NCI-H446 treated with DMSO at 0.1 percent for 48 hours (cell line): ENCODE measurements at regions not wholly inside any gene's neighbourhood (a gene's known extent, or its start where the extent isn't known, plus 50 kb on each side); places are given as distances from the start of the nearest gene placed in this dataset.
"Not testable (repeated sequence)": the region's sequence is repeated elsewhere in the genome, so short reads cannot be mapped to it uniquely, and the experiment has no call there.

Experiments used
- DNase-seq: peaks from one replicate; lab custom pipeline; 2025; lab: John Stamatoyannopoulos, UW

DNA sequence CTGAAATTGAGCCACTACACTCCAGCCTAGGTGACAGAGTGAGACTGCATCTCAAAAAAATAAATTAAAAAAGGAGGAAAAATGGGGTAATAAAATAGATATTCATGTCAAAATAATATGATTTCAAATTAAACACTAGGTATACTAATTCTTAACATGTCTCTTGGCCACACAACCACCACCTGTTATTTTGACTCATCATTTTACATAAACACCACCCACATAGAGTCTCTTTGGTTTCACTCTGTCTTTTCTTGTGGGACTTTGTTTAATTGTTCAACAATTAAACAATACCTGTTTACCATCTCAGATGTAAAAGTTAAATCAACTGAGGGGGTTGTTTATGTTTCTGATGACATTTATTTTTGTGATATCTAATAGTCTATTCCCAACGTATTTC lies 476.8 kb upstream of the ADGRB3 start:
- no peak for DNase-seq

DNA sequence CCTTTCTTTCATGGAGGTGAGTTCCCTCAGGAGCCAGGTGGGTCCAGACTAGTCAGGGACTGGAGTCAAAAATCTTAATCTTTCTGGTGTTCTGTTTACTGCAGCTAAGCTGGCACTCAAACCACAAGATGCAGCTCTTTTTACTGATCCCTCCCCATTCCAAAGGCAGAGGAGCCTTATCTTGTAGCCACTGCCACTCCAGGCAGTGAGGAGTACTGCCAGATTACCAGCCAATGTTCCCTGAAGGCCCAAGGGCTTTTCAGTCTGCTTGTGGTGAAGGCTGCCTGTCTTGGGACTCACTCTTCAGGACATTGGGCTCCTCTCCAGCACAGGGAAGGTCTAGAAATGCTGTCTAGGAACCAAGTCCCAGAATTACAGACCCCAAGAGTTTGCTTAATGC lies 490.4 kb upstream of the ADGRB3 start:
- no peak for DNase-seq

DNA sequence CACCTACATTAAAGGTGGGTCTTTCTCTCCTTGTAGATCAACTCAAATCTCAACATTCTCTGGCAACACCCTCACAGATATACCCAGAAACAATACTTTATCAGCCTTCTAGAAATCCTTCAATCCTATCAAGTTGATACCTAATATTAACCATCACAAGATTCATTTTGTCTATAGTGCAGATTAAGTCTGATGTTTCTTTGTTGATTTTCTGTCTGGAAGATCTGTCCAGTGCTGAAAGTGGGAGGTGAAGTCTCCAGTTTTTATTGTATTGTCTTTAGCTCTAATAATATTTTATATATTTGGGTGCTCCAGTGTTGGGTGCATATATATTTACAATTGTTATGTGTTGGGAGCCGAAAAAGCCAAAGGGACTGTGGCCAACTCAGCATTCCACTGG lies 493.9 kb upstream of the ADGRB3 start:
- no peak for DNase-seq

DNA sequence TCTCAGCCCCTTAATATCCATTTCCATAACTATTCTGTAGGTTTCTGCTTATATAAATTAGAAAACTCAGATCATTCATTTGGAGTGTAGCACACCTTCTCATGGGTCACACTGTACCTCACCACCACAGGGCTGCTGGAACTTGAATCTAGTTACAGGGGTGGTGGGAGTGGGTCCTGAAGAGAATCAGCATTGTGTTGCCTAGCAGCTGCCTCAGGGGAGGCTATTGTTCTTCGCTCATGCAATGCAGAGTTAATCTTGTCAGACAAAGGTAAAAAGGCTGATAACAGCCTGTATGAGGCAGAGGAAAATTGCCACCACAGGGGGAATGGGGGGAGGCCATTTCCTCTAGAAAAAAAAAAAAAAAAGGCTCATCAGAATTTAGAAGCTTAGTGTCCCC lies 496.0 kb upstream of the ADGRB3 start:
- no peak for DNase-seq

DNA sequence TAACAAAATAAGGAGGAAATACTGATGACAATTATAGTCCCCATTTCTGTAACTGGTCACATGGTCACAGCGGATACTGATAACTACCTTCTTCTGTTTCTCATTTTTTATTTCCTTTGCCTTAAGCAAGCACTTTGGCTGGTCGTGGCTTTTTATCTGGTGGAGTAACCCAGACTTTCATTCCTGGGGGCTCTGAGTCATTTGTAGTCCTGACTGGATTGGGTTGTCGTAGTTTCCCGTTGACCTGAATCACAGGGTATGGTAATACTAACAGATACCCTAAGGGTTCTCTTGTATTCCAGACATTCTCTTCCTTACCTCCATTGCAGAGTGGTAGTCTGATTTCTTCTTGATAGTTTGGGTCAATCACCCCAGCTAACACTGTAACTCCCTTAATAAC lies 500.3 kb upstream of the ADGRB3 start:
- no peak for DNase-seq

DNA sequence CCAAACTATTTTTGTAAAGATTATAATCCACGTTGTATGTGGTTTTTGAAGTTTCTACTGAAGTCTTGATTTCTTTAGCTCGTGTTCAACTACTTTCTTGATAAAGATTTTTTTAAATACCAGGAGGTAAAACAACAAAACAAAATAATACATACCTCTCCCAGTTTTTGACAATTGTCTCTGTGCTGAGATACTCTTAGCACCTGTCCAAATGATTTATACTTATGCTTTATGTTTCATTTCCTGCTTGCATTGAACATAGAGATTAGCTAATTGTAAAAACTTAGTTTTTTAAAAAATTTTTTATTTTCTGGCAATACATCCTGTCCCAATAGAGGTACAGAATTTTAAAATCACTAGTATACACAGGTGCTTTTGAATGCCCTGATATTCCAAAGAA lies 506.9 kb upstream of the ADGRB3 start:
- no peak for DNase-seq

DNA sequence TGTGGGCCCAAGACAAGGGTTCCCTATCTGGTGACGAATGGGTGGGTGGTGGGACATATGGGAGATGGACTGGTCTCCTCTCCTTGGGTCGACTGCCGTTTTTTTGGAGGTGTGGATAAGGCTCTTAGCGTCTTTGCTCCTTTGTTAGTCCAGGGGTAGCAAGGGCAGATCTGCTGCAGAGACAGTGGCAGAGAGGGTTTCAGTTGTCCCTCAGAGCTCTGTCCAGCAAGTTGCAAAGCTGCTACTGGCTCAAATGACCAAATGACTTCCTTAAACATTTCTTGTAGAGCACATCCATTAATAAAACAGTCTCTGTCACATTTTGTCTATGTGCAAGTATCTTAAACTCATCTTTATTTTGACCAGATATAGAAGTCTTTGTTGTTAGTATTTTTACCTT lies 508.0 kb upstream of the ADGRB3 start:
- DNase-seq, result no peak

DNA sequence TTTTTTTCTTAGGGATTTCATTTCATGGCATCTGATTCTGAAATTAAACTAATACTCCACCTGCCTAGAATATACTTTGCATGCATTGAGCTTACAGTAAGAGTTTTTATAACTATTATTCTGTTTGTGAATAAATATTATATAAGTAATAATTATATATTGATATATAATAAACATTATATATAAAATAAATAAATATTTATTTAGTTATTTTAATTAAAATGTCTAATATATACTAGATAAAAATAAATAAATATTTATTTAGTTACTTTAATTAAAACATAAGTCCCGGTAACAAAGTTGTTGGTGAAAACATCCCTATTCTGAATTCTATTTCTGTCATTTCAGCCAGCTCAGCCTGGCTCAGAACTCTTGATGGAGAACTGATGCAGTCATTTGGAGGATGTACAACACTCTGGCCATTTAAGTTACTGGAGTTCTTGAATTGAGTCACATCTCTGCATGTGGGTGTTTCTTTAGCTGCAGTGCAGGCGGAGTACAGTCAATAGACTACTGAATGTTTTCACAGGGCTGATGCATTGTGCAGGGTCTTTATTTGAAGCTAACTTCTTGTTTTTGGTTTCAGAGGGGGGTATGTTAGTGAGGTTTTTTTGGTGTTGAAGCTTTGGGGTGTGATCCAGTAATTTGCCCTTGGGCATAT lies 508.9 kb upstream of the ADGRB3 start:
- DNase-seq, result no peak

GRCh38 chr6:68122975-68123374 lies 512.1 kb upstream of the ADGRB3 start:
- DNase-seq, result not testable (repeated sequence)

DNA sequence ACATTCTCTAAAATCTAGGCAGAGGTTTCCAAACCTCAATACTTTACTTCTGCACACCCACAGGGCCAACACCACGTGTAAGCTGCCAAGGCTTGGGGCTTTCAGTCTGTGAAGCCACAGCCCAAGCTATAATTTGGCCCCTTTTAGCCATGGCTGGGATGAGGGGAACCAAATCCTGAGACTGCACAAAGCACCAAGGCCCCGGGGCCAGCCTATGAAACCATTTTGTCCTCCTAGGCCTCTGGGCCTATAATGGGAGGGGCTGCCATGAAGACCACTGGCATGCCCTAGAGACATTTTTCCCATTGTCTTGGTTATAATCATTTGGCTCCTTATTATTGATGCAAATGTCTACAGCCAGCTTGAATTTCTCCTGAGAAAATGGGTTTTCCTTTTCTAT lies 513.0 kb upstream of the ADGRB3 start:
- DNase-seq, result no peak

- not testable (repeated sequence) for DNase-seq
Measured at GRCh38 chr6:68120954-68121353, 514.1 kb upstream of the ADGRB3 start.

- DNase-seq, result no peak
Measured at GRCh38 chr6:68114463-68115047, 520.5 kb upstream of the ADGRB3 start.

DNA sequence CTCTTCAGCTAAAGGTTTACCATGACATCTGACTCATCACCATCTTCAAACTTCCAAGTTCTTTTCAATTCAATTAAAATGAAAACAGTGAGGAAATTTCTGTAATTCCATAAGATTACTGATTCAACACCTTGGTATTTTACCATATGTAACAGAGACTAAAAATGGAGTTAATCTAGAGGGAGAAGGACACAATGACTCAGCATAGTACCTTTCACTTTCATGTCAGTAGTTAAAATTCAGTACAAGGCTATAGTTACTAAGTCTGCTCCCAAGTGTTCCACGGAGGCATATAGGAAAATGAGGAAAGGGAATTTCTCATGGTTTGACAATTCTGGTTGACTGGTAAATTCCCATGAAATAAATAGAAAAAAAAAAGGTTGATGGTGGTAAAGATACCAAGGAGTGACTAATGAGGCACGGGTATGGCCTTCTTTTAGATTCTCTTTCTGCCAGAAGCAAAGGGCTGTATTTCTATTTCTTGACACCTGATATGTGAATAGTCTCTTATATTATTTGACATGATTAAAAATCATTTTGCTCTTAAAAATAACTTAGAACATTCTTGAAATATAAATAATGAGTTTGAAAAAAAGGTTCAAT lies 526.7 kb upstream of the ADGRB3 start:
- no peak for DNase-seq

GRCh38 chr6:68094070-68094469 lies 541.0 kb upstream of the ADGRB3 start:
- no peak for DNase-seq

DNA sequence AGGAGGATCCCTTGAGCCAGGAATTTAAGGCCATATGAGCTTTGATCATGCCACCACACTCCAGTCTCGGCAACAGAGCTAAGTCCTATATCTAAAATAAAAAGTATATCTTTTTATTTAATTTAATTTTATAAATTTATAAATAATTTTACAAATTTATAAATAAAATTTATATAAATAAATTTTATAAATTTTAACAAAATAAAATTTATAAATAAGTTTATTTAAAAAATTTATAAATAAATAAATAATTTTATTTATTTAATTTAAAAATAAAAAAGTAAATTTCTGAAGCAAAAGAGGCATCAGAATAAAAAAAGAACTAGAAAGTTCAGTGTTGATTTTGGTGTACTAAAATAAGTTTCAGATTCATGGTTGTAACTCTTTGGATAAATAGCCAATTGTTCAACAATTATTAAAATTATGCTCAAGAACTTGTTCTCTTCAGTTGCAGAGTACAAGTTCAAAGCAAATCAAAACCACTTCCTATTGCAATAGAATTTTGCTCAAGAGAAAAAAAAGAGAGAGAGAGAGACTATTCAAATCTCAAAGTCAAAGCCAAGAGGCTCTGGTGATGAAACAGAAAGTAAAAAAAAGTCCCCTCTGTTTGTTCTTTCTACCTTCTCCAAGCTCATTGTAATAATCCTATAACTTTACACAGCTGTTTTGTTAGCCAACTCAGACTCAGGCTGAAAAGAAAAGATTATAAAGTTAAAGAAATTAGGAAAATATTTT lies 547.5 kb upstream of the ADGRB3 start:
- no peak for DNase-seq

GRCh38 chr6:68086199-68086598 lies 548.9 kb upstream of the ADGRB3 start:
- DNase-seq, result no peak

- DNase-seq, result not testable (repeated sequence)
Measured at GRCh38 chr6:68085599-68085998, 549.5 kb upstream of the ADGRB3 start.

DNA sequence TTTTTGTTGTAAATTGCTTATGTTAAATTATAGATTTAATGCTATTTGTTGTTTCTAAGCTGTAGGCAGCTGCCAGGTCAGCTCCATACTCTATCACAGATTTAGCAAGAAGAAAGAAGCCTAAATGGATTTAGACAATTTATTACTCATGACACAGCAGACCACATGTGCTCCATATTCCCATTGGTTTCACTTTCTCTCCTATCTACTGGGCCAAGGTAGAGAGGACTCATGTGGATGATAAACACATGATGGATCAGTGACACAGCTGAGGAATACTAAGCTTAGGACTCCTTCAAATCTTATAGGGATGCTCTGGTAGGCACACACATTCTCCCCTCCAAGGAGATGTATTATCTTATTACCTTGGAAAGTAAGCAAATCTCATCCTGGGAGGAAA lies 553.0 kb upstream of the ADGRB3 start:
- no peak for DNase-seq

- DNase-seq, result no peak
Measured at GRCh38 chr6:68080074-68080473, 555.0 kb upstream of the ADGRB3 start.

GRCh38 chr6:68077661-68078060 lies 557.4 kb upstream of the ADGRB3 start:
- no peak for DNase-seq

GRCh38 chr6:68071740-68072139 lies 563.3 kb upstream of the ADGRB3 start:
- no peak for DNase-seq

GRCh38 chr6:68069921-68070710 lies 565.0 kb upstream of the ADGRB3 start:
- no peak for DNase-seq
